ENCODE measurements at regions not wholly inside any gene's neighbourhood (a gene's known extent, or its start where the extent isn't known, plus 50 kb on each side); places are given as distances from the start of the nearest gene placed in this dataset.

DNA sequence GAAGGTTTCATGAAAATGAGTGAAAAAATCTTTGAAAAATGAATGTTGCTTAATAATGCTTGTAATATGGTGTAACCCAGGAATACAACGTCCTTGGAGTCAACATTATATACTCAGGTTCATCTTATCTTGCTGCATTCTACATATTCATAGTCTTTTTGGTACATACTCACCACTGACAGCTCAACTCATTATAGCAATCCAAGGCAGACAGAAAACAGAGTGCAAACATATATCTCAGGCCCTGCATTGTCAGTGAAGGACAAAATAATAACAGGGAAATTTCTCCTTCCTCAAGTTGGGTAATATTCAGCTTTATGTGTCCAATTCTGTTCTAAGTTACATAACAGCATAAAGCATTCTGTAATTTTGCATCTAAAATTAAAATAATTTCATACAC, 1353.0 kb upstream of the SEL1L start:
- TF ChIP-seq, protein P1, sequence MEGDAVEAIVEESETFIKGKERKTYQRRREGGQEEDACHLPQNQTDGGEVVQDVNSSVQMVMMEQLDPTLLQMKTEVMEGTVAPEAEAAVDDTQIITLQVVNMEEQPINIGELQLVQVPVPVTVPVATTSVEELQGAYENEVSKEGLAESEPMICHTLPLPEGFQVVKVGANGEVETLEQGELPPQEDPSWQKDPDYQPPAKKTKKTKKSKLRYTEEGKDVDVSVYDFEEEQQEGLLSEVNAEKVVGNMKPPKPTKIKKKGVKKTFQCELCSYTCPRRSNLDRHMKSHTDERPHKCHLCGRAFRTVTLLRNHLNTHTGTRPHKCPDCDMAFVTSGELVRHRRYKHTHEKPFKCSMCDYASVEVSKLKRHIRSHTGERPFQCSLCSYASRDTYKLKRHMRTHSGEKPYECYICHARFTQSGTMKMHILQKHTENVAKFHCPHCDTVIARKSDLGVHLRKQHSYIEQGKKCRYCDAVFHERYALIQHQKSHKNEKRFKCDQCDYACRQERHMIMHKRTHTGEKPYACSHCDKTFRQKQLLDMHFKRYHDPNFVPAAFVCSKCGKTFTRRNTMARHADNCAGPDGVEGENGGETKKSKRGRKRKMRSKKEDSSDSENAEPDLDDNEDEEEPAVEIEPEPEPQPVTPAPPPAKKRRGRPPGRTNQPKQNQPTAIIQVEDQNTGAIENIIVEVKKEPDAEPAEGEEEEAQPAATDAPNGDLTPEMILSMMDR (IDR thresholded peaks at IDR 0.05): no peak
- TF ChIP-seq POLR2A (IDR thresholded peaks at IDR 0.05): no peak
